Hematopoietic multipotent progenitor cell treated with erythropoietin and hydrocortisone succinate and interleukin-3 and kit ligand, for 4 days (in vitro differentiated cells): ENCODE measurements at regions not wholly inside any gene's neighbourhood (a gene's known extent, or its start where the extent isn't known, plus 50 kb on each side); places are given as distances from the start of the nearest gene placed in this dataset.
"Not testable (repeated sequence)": the region's sequence is repeated elsewhere in the genome, so short reads cannot be mapped to it uniquely, and the experiment has no call there.

Source experiments
- DNase-seq: peaks from one replicate; pipeline ENCODE4 v3.0.0-alpha.2; 2015

- no peak for DNase-seq
These were observed 201.3 kb downstream of the SLITRK6 start for GRCh38 chr13:85597790-85598500.

GRCh38 chr13:85592211-85592610 lies 207.0 kb downstream of the SLITRK6 start:
- peak; percentile 56 for DNase-seq

GRCh38 chr13:85590231-85590931 lies 208.8 kb downstream of the SLITRK6 start:
- no peak for DNase-seq

GRCh38 chr13:85589021-85589420 lies 210.2 kb downstream of the SLITRK6 start:
- DNase-seq = no peak

GRCh38 chr13:85588359-85588758 lies 210.9 kb downstream of the SLITRK6 start:
- DNase-seq = no peak

GRCh38 chr13:85586856-85587255 lies 212.4 kb downstream of the SLITRK6 start:
- no peak for DNase-seq

- no peak for DNase-seq
These were observed 212.8 kb downstream of the SLITRK6 start for GRCh38 chr13:85586422-85586831.

GRCh38 chr13:85582890-85583289 lies 216.3 kb downstream of the SLITRK6 start:
- no peak for DNase-seq

GRCh38 chr13:85575110-85575509 lies 224.1 kb downstream of the SLITRK6 start:
- no peak for DNase-seq

- no peak for DNase-seq
These were observed 231.3 kb downstream of the SLITRK6 start for GRCh38 chr13:85567909-85568308.

GRCh38 chr13:85565652-85566051 lies 233.6 kb downstream of the SLITRK6 start:
- DNase-seq = no peak

GRCh38 chr13:85564598-85564997 lies 234.6 kb downstream of the SLITRK6 start:
- DNase-seq = peak; percentile 21

- no peak for DNase-seq
These were observed 236.9 kb downstream of the SLITRK6 start for GRCh38 chr13:85562282-85562681.

- DNase-seq = no peak
These were observed 241.3 kb downstream of the SLITRK6 start for GRCh38 chr13:85557691-85558467.

- no peak for DNase-seq
These were observed 248.2 kb downstream of the SLITRK6 start for GRCh38 chr13:85551012-85551411.

GRCh38 chr13:85549819-85550218 lies 249.4 kb downstream of the SLITRK6 start:
- no peak for DNase-seq

GRCh38 chr13:85548845-85549244 lies 250.4 kb downstream of the SLITRK6 start:
- not testable (repeated sequence) for DNase-seq

- DNase-seq = no peak
These were observed 253.4 kb downstream of the SLITRK6 start for GRCh38 chr13:85545771-85546170.

- DNase-seq = no peak
These were observed 254.5 kb downstream of the SLITRK6 start for GRCh38 chr13:85544756-85545155.

GRCh38 chr13:85543144-85543543 lies 256.1 kb downstream of the SLITRK6 start:
- peak; percentile 62 for DNase-seq

- DNase-seq = no peak
These were observed 257.7 kb downstream of the SLITRK6 start for GRCh38 chr13:85541476-85541875.

GRCh38 chr13:85538957-85539356 lies 260.3 kb downstream of the SLITRK6 start:
- DNase-seq = no peak

GRCh38 chr13:85537601-85538000 lies 261.6 kb downstream of the SLITRK6 start:
- DNase-seq = no peak

GRCh38 chr13:85536706-85537105 lies 262.5 kb downstream of the SLITRK6 start:
- DNase-seq = no peak
